PC-9 (cell line): ENCODE measurements at regions not wholly inside any gene's neighbourhood (a gene's known extent, or its start where the extent isn't known, plus 50 kb on each side); places are given as distances from the start of the nearest gene placed in this dataset.

Source experiments
- BruUV-seq: library from RNA; stranded (reverse); fragments of 400-500 nt; replicated peaks from 2 replicates; lab custom pipeline; 2021; lab: Mats Ljungman, UMichigan
- CTCF ChIA-PET: fragments of 300-600 bp; sonication (Branson Sonifier 250); formaldehyde crosslinking; loops from one replicate; lab custom pipeline; 2022; ENCODE audit warnings: antibody characterized with exemption; lab: Charles Lee
- POLR2A ChIA-PET: fragments of 300-600 bp; sonication (Branson Sonifier 250); formaldehyde crosslinking; loops from one replicate; lab custom pipeline; 2022; ENCODE audit warnings: antibody characterized with exemption; ENCODE audit not compliant: unreplicated experiment; lab: Charles Lee
- DNase-seq, 2 experiments: peaks; one replicate each; pipeline versions ENCODE4 v3.0.0 to v3.0.0-alpha.2; 2015 to 2022; ENCODE audit warnings: mixed read lengths in 1 of 2
- H2AFZ ChIP-seq: fragments of 200-600 bp; sonication (generic); 2 replicates; pipeline ENCODE4 v1.8.1; 2017; ENCODE audit warnings: antibody characterized with exemption
- H3F3A ChIP-seq: fragments of 200-600 bp; sonication (generic); 2 replicates; pipeline ENCODE4 v1.8.1; 2017; ENCODE audit warnings: antibody characterized with exemption, mild to moderate bottlenecking, low read depth; ENCODE audit not compliant: insufficient read depth
- H3K27ac ChIP-seq: fragments of 200-600 bp; sonication (generic); 2 replicates; pipeline ENCODE4 v1.6.1; 2016; ENCODE audit warnings: mixed run types
- H3K27me3 ChIP-seq: fragments of 200-600 bp; sonication (generic); 2 replicates; pipeline ENCODE4 v1.6.1; 2016; ENCODE audit warnings: low read depth, mixed run types; ENCODE audit not compliant: insufficient read depth
- H3K36me3 ChIP-seq: fragments of 200-600 bp; sonication (generic); 2 replicates; pipeline ENCODE4 v1.6.1; 2016; ENCODE audit warnings: low read depth, mixed run types
- H3K4me1 ChIP-seq: fragments of 200-600 bp; sonication (generic); replicated peaks from 2 replicates; pipeline ENCODE4 v1.6.1; 2016; ENCODE audit warnings: mixed run types; ENCODE audit not compliant: insufficient read depth
- H3K4me2 ChIP-seq: fragments of 200-600 bp; sonication (generic); 2 replicates; pipeline ENCODE4 v1.6.1; 2017; ENCODE audit warnings: mixed run types
- H3K4me3 ChIP-seq: fragments of 200-600 bp; sonication (generic); 2 replicates; pipeline ENCODE4 v1.6.1; 2016; ENCODE audit warnings: mixed run types
- H3K79me2 ChIP-seq: fragments of 200-600 bp; sonication (generic); 2 replicates; pipeline ENCODE4 v1.6.1; 2017; ENCODE audit warnings: low read depth, mixed run types
- H3K9me2 ChIP-seq: fragments of 200-600 bp; sonication (generic); 2 replicates; pipeline ENCODE4 v1.8.1; 2017; ENCODE audit warnings: mild to moderate bottlenecking; ENCODE audit not compliant: insufficient read depth
- H3K9me3 ChIP-seq: fragments of 200-600 bp; sonication (generic); 2 replicates; pipeline ENCODE4 v1.8.1; 2016; ENCODE audit warnings: low read depth; ENCODE audit not compliant: insufficient read depth
- H4K20me1 ChIP-seq: fragments of 200-600 bp; sonication (generic); 2 replicates; pipeline ENCODE4 v1.8.1; 2017; ENCODE audit not compliant: insufficient read depth
- CTCF ChIP-seq: fragments of 200-600 bp; sonication (generic); conservative IDR thresholded peaks from 2 replicates; pipeline ENCODE4 v1.6.1; 2017; ENCODE audit warnings: mixed run types, antibody characterized with exemption, mild to moderate bottlenecking, moderate library complexity
- EZH2 ChIP-seq: fragments of 200-600 bp; sonication (generic); IDR thresholded peaks from 2 replicates; pipeline ENCODE4 v1.8.0; 2017; ENCODE audit warnings: antibody characterized with exemption, low read depth
- intact Hi-C: fragments of 100-400 bp; cut with micrococcal nuclease; formaldehyde crosslinking; loops from one replicate; pipeline ENCODE4 v1.10.0; 2022; ENCODE audit not compliant: unreplicated experiment

GRCh38 chr13:82275644-82276043, 1606.6 kb downstream of the SLITRK1 start:
- Histone ChIP-seq H3K79me2 (no peaks in the 10 kb centered on the region), H2AFZ (no peak overlapping the region), H3F3A (no peaks in the 10 kb centered on the region), H3K4me3 (no peak overlapping the region), H3K9me2 (no peaks in the 10 kb centered on the region), H3K27ac (no peak overlapping the region), H3K9me3 (no peaks in the 10 kb centered on the region), H4K20me1 (no peaks in the 10 kb centered on the region; the same call in 1 of the 2 replicates), H3K4me2 (no peak overlapping the region), H3K27me3 (no peaks in the 10 kb centered on the region), H3K36me3 (no peaks in the 10 kb centered on the region), H3K4me1 (no peaks in the 10 kb centered on the region)
- TF ChIP-seq EZH2 (no peak), CTCF (no peak)
- intact Hi-C loops = no loop called here
- ChIA-PET POLR2A (no interaction called here), CTCF (no interaction called here)
- BruUV-seq = no TSS peak
- no peak for DNase-seq

- TF ChIP-seq CTCF (no peak), EZH2 (no peak)
- no peak for DNase-seq
- no peak overlapping the region for H2AFZ ChIP-seq
- H3K4me1 ChIP-seq = no peaks in the 10 kb centered on the region
- CTCF ChIA-PET = no interaction called here
- no peaks in the 10 kb centered on the region for H4K20me1 ChIP-seq
- intact Hi-C loops = no loop called here
- no peaks in the 10 kb centered on the region for H3K27me3 ChIP-seq
- POLR2A ChIA-PET = no interaction called here
- H3K9me3 ChIP-seq = no peaks in the 10 kb centered on the region
- no peaks in the 10 kb centered on the region for H3K9me2 ChIP-seq
- H3F3A ChIP-seq = no peaks in the 10 kb centered on the region
- no peak overlapping the region for H3K4me3 ChIP-seq
- H3K4me2 ChIP-seq = no peak overlapping the region
- no peaks in the 10 kb centered on the region for H3K36me3 ChIP-seq
- H3K79me2 ChIP-seq = no peaks in the 10 kb centered on the region
- H3K27ac ChIP-seq = no peak overlapping the region
- no TSS peak for BruUV-seq
These were observed 1623.0 kb downstream of the SLITRK1 start for GRCh38 chr13:82259284-82259683.

- TF ChIP-seq EZH2 (no peak), CTCF (no peak)
- BruUV-seq = no TSS peak
- ChIA-PET POLR2A (no interaction called here), CTCF (no interaction called here)
- H3K36me3 ChIP-seq = no peaks in the 10 kb centered on the region
- H2AFZ ChIP-seq = no peak overlapping the region
- H3K4me2 ChIP-seq = no peak overlapping the region
- no peak for DNase-seq
- H3K27ac ChIP-seq = no peak overlapping the region
- H3K27me3 ChIP-seq = no peaks in the 10 kb centered on the region
- no peaks in the 10 kb centered on the region for H3K4me1 ChIP-seq
- no peaks in the 10 kb centered on the region for H4K20me1 ChIP-seq
- no peak overlapping the region for H3K4me3 ChIP-seq
- H3K79me2 ChIP-seq = no peaks in the 10 kb centered on the region
- H3K9me2 ChIP-seq = no peaks in the 10 kb centered on the region
- H3K9me3 ChIP-seq = no peaks in the 10 kb centered on the region
- intact Hi-C loops = no loop called here
- no peaks in the 10 kb centered on the region for H3F3A ChIP-seq
These were observed 1624.3 kb downstream of the SLITRK1 start for GRCh38 chr13:82257790-82258507.
